ENCODE measurements at regions not wholly inside any gene's neighbourhood (a gene's known extent, or its start where the extent isn't known, plus 50 kb on each side); places are given as distances from the start of the nearest gene placed in this dataset.
"Not testable (repeated sequence)": the region's sequence is repeated elsewhere in the genome, so short reads cannot be mapped to it uniquely, and the experiment has no call there.

DNA sequence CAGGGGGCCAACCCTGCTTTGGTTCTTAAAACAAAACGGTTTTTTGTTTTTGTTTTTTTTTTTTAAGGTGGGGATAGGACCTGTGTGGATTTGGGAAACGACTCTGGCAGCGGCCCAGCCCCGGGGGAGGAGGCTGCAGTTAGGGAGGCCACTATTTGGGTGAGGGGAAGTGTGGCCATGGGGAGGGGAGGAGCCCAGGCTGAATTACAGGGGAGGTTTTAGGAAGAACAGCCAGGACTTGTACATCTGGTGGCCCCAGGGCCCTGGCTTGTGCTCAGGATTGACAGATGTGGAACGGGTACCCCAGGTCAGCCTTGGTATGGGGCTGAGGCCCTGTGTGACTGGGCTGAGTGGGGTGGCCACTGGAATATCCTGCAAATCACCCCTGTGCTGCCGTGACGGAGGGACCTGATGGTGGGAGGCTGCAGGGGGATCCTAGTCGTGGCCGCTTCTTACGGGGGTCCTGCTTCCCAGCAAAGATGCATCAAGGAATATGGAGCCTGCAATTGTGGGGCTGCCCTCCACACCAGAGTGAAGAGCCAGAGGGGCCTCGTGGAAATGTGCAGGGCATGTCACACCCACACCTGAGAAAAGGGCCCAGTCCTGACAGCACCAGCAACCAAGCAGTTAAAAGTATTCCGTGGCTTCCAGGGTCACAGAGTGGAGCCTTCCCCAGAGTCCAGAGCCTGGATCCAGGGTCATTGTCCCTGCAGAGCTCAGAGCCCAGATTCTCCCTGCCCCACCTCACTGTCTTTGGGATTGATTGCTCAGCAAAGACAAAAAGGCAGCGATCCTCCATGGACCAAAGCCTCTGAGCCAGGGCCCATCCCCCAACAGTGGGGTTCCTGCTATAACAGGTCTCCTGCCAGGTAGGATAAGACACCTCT is 55.2 kb upstream of the WNT7B start:
- intact Hi-C loops (cut with micrococcal nuclease; ENCODE audit: unreplicated experiment): no loop called here
- Mint-ChIP-seq H3K4me1 (ENCODE audit: low read depth, unreplicated experiment) (no peaks in the 10 kb centered on the region), H3K27ac (ENCODE audit: unreplicated experiment) (no peak overlapping the region), H3K27me3 (ENCODE audit: unreplicated experiment) (peaks cover 15% of the 10 kb centered on the region), H3K4me3 (ENCODE audit: low read depth, unreplicated experiment) (no peak overlapping the region), H3K9me3 (ENCODE audit: low read depth, unreplicated experiment) (no peaks in the 10 kb centered on the region), H3K36me3 (ENCODE audit: insufficient read depth, unreplicated experiment) (peaks cover 20% of the 10 kb centered on the region)
- DNase-seq: no peak
- CTCF ChIA-PET: no interaction called here
- no peak for TF ChIP-seq CTCF (IDR thresholded peaks at IDR 0.05; ENCODE audit: unreplicated experiment)
- BruUV-seq (replicated peaks): no TSS peak

DNA sequence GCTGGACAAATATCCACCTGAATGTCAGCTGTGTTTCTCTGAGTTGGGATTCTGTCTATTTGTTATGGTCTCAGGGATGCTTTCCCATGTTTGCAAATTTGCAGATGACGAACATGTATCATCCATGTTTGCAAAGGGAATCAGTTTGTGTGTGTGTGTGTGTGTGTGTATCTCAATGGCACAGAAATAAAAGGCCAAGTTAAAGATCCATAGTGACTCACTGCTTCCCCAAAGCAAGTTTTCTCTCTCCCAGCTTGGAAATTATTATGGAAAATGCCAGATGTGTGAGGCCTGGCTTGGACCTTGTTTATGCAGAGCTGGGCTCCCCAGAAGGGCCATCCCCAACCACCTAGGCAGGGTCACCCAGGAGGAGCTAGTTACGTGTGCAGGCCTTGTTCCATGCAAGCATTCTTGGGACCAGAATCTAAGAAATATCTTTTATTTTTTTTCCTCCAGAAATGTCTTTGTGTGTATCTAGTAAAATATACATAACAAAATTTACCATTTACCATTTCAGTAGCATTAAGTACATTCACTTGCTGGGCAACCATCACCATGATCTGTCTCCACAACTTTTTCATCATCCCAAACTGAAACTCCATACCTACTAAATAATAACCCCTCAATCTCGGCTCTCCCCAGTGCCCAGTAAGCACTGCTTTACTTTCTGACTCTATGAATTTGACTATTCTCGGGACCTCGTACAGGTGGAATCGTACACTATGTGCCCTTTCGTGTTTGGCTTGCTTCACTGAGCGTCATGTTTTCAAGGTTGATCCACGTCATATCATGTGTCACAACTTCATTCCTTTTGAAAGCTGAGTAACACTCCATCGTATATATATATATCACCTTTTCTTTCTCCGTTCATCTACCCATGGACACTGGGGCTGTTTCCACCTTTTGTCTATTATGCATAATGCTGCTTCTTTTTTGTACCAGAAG is 56.6 kb upstream of the WNT7B start:
- peaks cover 8% of the 10 kb centered on the region for H3K27me3 Mint-ChIP-seq (ENCODE audit: unreplicated experiment)
- no peak overlapping the region for H3K27ac Mint-ChIP-seq (ENCODE audit: unreplicated experiment)
- H3K9me3 Mint-ChIP-seq (ENCODE audit: low read depth, unreplicated experiment): no peaks in the 10 kb centered on the region
- no peak for TF ChIP-seq CTCF (IDR thresholded peaks at IDR 0.05; ENCODE audit: unreplicated experiment)
- no peak overlapping the region for H3K4me3 Mint-ChIP-seq (ENCODE audit: low read depth, unreplicated experiment)
- no peaks in the 10 kb centered on the region for H3K4me1 Mint-ChIP-seq (ENCODE audit: low read depth, unreplicated experiment)
- intact Hi-C loops (cut with micrococcal nuclease; ENCODE audit: unreplicated experiment): no loop called here
- H3K36me3 Mint-ChIP-seq (ENCODE audit: insufficient read depth, unreplicated experiment): peaks cover 14% of the 10 kb centered on the region
- CTCF ChIA-PET: no interaction called here
- BruUV-seq (replicated peaks): no TSS peak
- no peak for DNase-seq

DNA sequence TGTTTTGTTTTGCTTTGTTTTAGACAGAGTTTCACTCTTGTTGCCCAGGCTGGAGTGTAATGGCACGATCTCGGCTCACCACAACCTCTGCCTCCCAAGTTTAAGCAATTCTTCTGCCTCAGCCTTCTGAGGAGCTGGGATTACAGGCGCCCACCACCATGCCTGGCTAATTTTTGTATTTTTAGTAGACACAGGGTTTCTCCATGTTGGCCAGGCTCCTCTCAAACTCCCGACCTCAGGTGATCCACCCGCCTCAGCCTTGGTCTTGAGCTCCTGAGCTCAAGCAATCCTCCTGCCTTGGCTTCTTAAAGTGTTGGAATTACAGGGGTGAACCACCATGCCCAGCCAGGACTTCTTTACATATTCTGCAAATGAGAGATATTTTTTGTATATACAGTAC is 57.5 kb upstream of the WNT7B start:
- DNase-seq; BruUV-seq (replicated peaks); H3K9me3 Mint-ChIP-seq (ENCODE audit: low read depth, unreplicated experiment); CTCF ChIA-PET; intact Hi-C loops (cut with micrococcal nuclease; ENCODE audit: unreplicated experiment); H3K4me1 Mint-ChIP-seq (ENCODE audit: low read depth, unreplicated experiment); H3K27me3 Mint-ChIP-seq (ENCODE audit: unreplicated experiment); H3K27ac Mint-ChIP-seq (ENCODE audit: unreplicated experiment): not testable (repeated sequence)
- H3K4me3 Mint-ChIP-seq (ENCODE audit: low read depth, unreplicated experiment): peak overlapping the region; percentile 83
- H3K36me3 Mint-ChIP-seq (ENCODE audit: insufficient read depth, unreplicated experiment): peaks cover 14% of the 10 kb centered on the region

DNA sequence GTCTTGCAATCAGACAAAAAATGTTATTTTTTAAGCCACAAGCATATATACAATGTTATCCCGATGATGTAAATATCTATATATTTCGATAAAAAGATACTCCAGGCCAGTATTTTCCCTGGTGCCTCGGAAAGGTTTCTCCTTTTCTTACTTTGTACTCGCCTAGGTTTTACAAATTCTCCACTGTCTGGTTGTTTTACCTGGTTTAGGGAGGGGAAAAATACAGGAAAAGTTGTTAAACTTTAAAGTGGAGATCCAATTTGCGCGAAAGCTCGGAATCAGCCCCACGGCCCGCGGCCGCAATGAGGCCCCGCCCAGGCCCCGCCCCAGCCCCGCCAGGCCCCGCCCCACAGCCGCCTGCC is 58.4 kb upstream of the WNT7B start:
- CTCF ChIA-PET: interaction anchor here (0.6 to 3.2 kb wide), 7 partner anchors 10 to 47 kb away, joined by 3 to 58 read pairs (median 4); no protein-coding TSS in a partner anchor
- no peak for DNase-seq
- BruUV-seq (replicated peaks): no TSS peak
- Mint-ChIP-seq H3K4me1 (ENCODE audit: low read depth, unreplicated experiment) (no peaks in the 10 kb centered on the region), H3K9me3 (ENCODE audit: low read depth, unreplicated experiment) (no peaks in the 10 kb centered on the region), H3K4me3 (ENCODE audit: low read depth, unreplicated experiment) (peak overlapping the region; percentile 83), H3K27ac (ENCODE audit: unreplicated experiment) (no peak overlapping the region), H3K27me3 (ENCODE audit: unreplicated experiment) (no peaks in the 10 kb centered on the region), H3K36me3 (ENCODE audit: insufficient read depth, unreplicated experiment) (peaks cover 14% of the 10 kb centered on the region)
- intact Hi-C loops (cut with micrococcal nuclease; ENCODE audit: unreplicated experiment): no loop called here
- no peak for TF ChIP-seq CTCF (IDR thresholded peaks at IDR 0.05; ENCODE audit: unreplicated experiment)

All from Calu3 (cell line).